GM19238 (cell line): ENCODE measurements at regions not wholly inside any gene's neighbourhood (a gene's known extent, or its start where the extent isn't known, plus 50 kb on each side); places are given as distances from the start of the nearest gene placed in this dataset.
"Not testable (repeated sequence)": the region's sequence is repeated elsewhere in the genome, so short reads cannot be mapped to it uniquely, and the experiment has no call there.

Source experiments
- DNase-seq: peaks from one replicate; pipeline ENCODE4 v3.0.0; 2011; ENCODE audit warnings: low spot score; ENCODE audit not compliant: insufficient read length

DNA sequence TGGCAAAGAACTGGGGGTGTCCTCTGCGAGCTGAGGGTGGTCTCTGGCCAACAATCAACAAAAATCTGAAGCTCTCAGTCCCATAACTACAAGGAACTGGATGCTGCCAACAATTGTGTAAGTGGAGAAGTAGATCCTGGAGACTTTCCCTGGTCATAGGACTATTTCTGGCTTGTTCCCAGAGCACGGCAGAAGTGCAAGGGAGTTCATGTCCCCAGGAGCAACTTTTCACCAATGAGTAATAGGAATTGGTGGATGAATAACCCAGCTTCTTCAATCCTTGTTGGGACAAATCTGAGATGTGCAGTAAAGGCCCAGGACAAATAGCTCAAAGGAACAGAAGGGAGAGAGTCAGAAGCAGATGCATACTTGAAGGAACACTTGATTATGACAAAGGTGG is 95.5 kb downstream of the QRSL1 start:
- no peak for DNase-seq

DNA sequence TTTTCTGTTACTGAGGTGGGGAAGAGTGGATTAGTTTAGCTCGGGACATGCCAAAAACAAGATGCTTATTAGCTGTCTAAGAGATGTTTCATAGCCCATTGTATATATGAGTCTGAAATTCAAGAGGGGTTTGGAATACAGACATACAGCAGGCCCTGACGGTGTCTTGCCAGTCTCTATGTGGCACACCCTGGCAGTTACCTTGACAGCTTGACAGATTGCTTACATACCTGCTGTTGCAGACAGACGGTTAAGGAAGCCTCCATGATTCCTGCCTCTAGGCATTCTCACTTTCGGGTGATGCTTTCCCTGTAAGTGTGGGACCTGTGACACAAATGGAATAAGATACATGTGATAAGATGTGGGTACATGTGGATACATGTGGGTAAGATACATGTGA is 95.0 kb downstream of the QRSL1 start:
- DNase-seq: no peak

DNA sequence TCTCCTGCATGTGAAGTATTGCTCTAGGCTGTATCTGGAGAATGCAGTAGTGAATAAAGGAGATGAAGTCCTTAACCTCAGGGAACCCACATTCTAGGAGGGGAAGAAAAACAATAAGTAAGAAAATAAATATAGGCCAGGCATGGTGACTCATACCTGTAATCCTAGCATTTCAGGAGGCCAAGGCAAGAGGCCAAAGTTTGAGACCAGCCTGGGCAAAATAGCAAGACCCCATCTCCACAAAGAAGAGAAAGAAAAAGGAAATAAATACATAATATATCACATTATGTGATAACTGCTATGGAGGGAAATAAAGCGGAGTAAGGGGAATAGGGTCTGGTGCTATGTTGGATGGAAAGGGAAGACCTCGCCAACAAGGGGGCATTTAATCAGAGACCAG is 94.0 kb downstream of the QRSL1 start:
- DNase-seq: not testable (repeated sequence)

DNA sequence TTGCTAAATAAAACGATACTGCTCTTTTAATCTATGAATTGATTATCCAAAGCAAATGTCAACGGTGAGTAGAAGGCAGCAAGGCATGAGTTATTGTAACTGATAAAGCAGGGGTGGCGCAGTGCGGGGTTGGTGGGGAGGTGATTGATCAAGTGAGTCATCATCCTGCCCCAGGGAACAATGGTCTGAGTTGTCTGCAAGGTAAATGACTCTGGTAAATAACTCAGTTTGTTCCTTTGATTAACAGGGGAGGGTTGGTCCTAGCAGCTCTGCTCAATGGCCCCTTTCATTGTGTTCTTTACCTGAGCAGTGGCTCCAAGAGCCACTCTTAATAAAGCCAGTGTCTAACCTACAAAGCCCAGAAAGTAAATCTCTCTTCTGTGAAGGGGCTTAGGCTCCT is 91.8 kb downstream of the QRSL1 start:
- not testable (repeated sequence) for DNase-seq
